Limb (tissue), 2 donors: ENCODE measurements at regions not wholly inside any gene's neighbourhood (a gene's known extent, or its start where the extent isn't known, plus 50 kb on each side); places are given as distances from the start of the nearest gene placed in this dataset.
A peak's percentile ranks its signal among the peaks of the same experiment; 100 is the strongest.
"Not testable (repeated sequence)": the region's sequence is repeated elsewhere in the genome, so short reads cannot be mapped to it uniquely, and the experiment has no call there.

Experiments
- DNase-seq, 2 donors: peaks; one replicate each; pipeline ENCODE4 v3.0.0-alpha.2; 2016; ENCODE audit errors: extremely low spot score in 2 of 2

- DNase-seq: no peak
Measured at GRCh38 chrX:28408017-28408723, 179.1 kb upstream of the IL1RAPL1 start.

GRCh38 chrX:28398342-28398741 is 188.9 kb upstream of the IL1RAPL1 start:
- no peak for DNase-seq

GRCh38 chrX:28391528-28391927 is 195.7 kb upstream of the IL1RAPL1 start:
- no peak for DNase-seq

- DNase-seq: no peak
Measured at GRCh38 chrX:28379103-28379502, 208.1 kb upstream of the IL1RAPL1 start.

GRCh38 chrX:28367649-28368048 is 219.6 kb upstream of the IL1RAPL1 start:
- DNase-seq: not testable (repeated sequence)

- DNase-seq: peak in 1 of 2 donors; percentile 1
Measured at GRCh38 chrX:28351801-28352200, 235.4 kb upstream of the IL1RAPL1 start.

GRCh38 chrX:28349888-28350287 is 237.4 kb upstream of the IL1RAPL1 start:
- DNase-seq: no peak

GRCh38 chrX:28347476-28347875 is 239.8 kb upstream of the IL1RAPL1 start:
- DNase-seq: no peak

GRCh38 chrX:28329156-28329555 is 258.1 kb upstream of the IL1RAPL1 start:
- DNase-seq: no peak

GRCh38 chrX:28324321-28324721 is 262.9 kb upstream of the IL1RAPL1 start:
- no peak for DNase-seq

GRCh38 chrX:28321286-28321685 is 266.0 kb upstream of the IL1RAPL1 start:
- DNase-seq: no peak

- DNase-seq: no peak
Measured at GRCh38 chrX:28312965-28313364, 274.3 kb upstream of the IL1RAPL1 start.

- DNase-seq: no peak
Measured at GRCh38 chrX:28312259-28312658, 275.0 kb upstream of the IL1RAPL1 start.

- DNase-seq: no peak
Measured at GRCh38 chrX:28311466-28311865, 275.8 kb upstream of the IL1RAPL1 start.

- DNase-seq: no peak
Measured at GRCh38 chrX:28303486-28303885, 283.8 kb upstream of the IL1RAPL1 start.

GRCh38 chrX:28278726-28279125 is 297.5 kb upstream of the DCAF8L1 start:
- DNase-seq: no peak

GRCh38 chrX:28278251-28278650 is 297.0 kb upstream of the DCAF8L1 start:
- DNase-seq: no peak

GRCh38 chrX:28273736-28274135 is 292.5 kb upstream of the DCAF8L1 start:
- peak in 1 of 2 donors; percentile 32 for DNase-seq

- no peak for DNase-seq
Measured at GRCh38 chrX:28246675-28247074, 265.4 kb upstream of the DCAF8L1 start.

- DNase-seq: no peak
Measured at GRCh38 chrX:28229217-28229616, 248.0 kb upstream of the DCAF8L1 start.

- DNase-seq: no peak
Measured at GRCh38 chrX:28225513-28225912, 244.3 kb upstream of the DCAF8L1 start.

GRCh38 chrX:28223991-28224390 is 242.7 kb upstream of the DCAF8L1 start:
- DNase-seq: no peak

- no peak for DNase-seq
Measured at GRCh38 chrX:28223469-28223868, 242.2 kb upstream of the DCAF8L1 start.

GRCh38 chrX:28205905-28206304 is 224.7 kb upstream of the DCAF8L1 start:
- DNase-seq: no peak
